ENCODE measurements at regions not wholly inside any gene's neighbourhood (a gene's known extent, or its start where the extent isn't known, plus 50 kb on each side); places are given as distances from the start of the nearest gene placed in this dataset.

GRCh38 chr5:103785569-103785968, 223.0 kb upstream of the NUDT12 start:
- TF ChIP-seq CTCF (IDR thresholded peaks at IDR 0.05 in 4 of 5, conservative IDR thresholded peaks at IDR 0.05 in 1 of 5) (no peak), POLR2A (IDR thresholded peaks at IDR 0.05) (no peak)
